ENCODE measurements at regions not wholly inside any gene's neighbourhood (a gene's known extent, or its start where the extent isn't known, plus 50 kb on each side); places are given as distances from the start of the nearest gene placed in this dataset.

- TF ChIP-seq CTCF (conservative IDR thresholded peaks at IDR 0.05; ENCODE audit: low read length) = no peak
- no peak for TF ChIP-seq EZH2phosphoT487 (IDR thresholded peaks at IDR 0.05; ENCODE audit: borderline replicate concordance)
These were observed 243.3 kb upstream of the KRR1 start for GRCh38 chr12:75754698-75755097.

Data from Loucy (cell line).